HG02852 (cell line): ENCODE measurements at regions not wholly inside any gene's neighbourhood (a gene's known extent, or its start where the extent isn't known, plus 50 kb on each side); places are given as distances from the start of the nearest gene placed in this dataset.
"Not testable (repeated sequence)": the region's sequence is repeated elsewhere in the genome, so short reads cannot be mapped to it uniquely, and the experiment has no call there.

Experiments
- ATAC-seq: cut with Tn5 transposase; IDR thresholded peaks from one replicate; pipeline ENCODE4 v1.9.1; 2021; ENCODE audit warnings: mild to moderate bottlenecking, moderate library complexity; ENCODE audit not compliant: unreplicated experiment

DNA sequence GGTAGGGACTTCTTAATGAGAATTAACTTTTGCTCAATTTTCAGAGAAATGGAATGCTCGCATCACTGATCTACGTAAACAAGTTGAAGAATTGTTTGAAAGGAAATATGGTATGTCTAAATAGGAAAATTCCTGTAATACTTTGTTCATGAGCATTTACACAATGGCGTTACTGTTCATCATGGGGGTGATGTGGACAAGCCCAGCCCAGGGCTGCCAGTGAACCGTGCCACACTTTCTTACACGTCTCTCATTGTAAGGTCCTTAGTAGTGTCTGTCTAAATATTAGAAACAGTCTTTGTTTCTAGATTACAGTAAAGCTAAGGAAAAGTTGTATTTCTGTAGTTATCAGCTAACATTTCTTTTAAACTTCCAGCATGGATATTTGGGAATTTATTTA, 91.0 kb upstream of the SPDYE9 start:
- not testable (repeated sequence) for ATAC-seq

- ATAC-seq = not testable (repeated sequence)
These were observed 89.5 kb upstream of the SPDYE9 start for GRCh38 chr7:73175322-73175721.

DNA sequence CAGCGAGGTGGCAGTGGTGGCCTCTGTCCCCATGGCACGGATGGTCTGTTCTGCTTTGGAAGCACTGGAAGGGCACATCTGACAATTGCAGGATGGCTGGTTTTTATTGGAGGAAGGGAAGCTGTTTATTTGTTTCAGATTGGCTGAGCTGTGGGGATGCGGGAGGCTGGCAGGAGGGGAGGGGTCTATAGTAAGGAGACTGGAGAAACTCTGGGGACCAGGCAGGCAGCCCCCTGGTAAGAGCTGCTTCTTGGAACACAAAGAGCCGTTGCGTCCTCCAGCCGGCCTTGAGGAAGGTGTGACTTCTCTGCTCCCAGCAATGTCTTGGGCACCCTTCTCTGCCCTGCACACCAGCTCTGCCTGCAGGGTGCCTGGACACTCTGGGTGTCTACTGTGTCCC, 85.1 kb upstream of the SPDYE9 start:
- ATAC-seq = not testable (repeated sequence)

DNA sequence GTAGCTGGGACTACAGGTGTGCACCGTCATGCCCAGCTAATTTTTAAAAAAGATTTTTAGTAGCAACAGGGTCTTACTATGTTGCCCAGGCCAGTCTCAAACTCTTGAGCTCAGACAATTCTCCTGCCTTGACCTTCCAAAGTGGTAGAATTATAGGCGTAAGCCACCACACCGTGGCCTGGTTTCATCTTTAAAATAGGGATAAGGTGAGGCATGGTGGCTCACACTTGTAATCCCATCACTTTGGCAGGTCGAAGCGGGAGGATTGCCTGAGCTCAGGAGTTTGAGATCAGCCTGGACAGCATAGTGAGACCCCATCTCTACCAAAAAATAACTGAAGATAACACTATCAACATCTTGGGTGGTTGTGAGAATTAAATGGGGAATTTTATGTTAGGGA, 84.6 kb upstream of the SPDYE9 start:
- not testable (repeated sequence) for ATAC-seq

DNA sequence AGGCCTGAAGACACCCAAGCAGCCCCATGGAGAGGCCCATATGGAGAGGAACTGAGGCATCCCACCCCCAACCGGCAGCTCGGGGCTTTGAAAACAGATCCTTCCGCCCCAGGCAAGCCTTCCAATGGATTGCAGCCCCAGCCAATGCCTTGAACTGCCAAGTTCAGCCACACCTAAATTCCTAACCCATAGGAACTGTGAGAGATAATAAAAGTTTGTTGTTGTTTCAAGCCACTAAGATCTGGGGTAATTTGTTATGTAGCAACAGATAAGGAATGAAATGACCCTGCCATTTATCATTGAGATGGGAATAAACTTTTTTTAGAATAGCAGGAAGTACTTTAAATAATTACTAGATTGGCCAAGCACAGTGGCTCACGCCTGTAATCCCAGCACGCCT, 80.3 kb upstream of the SPDYE9 start:
- ATAC-seq = not testable (repeated sequence)

GRCh38 chr7:73162680-73163079, 76.8 kb upstream of the SPDYE9 start:
- not testable (repeated sequence) for ATAC-seq

DNA sequence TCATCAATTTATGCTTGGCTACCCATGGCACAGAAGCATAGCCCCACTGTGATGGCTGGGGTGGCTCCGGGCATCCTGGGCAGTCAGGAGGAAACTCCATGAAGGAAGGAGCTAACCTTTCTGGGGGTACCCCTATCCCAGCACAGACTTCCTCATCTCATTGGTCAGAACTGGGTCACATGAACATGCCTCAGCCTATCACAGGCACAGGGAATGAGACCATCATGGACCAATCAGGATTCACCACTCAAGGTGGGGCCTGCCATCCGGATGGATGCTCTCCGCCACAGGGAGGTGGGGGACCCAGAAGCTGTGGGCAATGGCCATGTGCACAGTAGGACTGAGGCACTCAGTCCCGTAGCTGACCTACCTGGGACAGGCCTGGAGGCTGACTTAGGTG, 75.9 kb upstream of the SPDYE9 start:
- ATAC-seq = not testable (repeated sequence)

DNA sequence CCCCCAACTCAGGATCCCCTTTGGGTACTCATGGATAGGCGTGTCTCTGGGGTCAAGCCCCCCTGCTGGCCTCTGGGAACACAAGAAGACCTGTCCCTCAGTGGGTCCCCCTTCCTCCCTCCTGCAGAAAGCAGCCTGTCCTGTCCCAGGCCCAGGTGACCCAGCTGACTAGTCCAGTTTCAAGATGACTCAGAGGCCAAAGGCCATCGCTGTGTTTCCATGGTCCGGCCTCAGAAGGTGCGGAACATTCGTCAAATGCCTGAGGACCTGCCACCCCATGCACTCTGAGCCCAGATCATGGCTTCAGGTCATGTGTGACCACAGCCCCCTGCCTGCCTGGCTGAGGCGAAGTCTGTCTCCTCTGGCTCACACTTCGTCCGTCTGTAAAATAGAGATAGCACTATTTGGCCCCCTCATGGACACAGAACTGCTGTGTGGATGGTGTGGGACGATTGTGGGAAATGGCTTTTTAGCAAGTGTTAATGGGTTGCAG, 71.4 kb upstream of the SPDYE9 start:
- not testable (repeated sequence) for ATAC-seq

DNA sequence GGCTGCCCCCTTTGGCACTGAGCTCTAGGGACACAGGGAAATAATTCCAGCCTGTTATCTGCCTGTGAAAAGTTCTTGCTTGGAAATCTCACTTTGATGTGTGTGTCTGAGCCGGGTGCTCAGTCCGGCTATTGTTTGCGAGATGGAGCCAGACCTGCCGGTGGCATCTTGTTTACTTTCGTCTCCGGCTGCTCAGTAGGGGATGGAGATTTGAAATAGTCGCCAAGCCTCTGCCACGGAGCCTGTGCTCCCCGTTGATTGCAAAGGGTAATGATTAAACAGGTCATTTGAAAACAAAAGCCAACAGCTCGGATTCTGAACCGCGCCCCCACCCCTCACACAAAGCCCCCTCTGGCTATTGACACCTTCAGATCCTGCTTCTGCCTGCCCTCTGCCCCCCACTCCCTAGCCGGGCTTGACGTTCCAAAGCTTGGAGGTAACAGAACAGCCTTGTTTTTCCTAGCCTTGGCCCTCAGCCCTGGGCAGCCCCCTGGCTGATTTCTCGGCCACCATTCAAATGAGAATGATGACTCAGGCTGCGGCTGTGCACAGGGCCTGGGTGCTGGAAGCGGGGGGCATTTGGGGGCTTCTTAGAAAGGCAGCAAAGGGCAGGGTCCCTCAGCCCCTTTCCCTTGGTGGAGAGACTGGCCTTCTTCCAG, 70.8 kb upstream of the SPDYE9 start:
- not testable (repeated sequence) for ATAC-seq

- peak; percentile 87 for ATAC-seq
These were observed 68.8 kb upstream of the SPDYE9 start for GRCh38 chr7:73154586-73155038.

DNA sequence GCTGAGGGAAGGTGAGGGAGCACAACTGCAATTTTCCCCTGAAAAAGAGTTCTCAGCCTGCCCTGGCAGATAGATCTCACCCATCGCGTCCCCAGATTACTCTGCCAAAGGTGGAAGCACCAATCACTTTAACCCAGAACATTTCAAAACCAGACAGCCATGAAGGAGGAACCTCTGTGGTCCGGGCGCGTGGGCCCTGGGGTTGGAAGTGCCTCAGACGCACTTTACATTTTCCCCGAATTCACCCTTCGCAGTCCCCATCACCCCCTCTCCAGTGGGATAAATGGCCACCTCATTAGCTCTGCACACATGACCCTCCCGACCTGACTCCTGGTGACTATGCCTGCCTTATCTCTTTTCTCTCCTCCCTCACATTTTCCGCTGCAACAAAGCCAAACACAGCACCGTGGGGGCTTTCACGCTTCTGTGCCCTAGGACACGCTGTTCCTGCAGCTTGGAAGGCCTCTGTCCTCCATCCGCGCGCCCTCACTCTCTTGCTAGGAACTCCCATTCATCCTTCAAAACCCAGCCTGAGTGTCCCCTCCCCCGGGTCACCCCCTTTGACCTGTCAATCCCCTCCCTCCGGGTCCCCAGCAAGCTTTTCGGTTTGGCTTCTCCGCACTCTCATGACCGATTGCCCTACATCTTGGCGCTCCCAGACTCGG, 68.2 kb upstream of the SPDYE9 start:
- not testable (repeated sequence) for ATAC-seq

GRCh38 chr7:73148570-73148969, 62.7 kb upstream of the SPDYE9 start:
- ATAC-seq = not testable (repeated sequence)

GRCh38 chr7:73147681-73148080, 61.8 kb upstream of the SPDYE9 start:
- not testable (repeated sequence) for ATAC-seq

- not testable (repeated sequence) for ATAC-seq
These were observed 58.2 kb upstream of the SPDYE9 start for GRCh38 chr7:73143993-73144392.

- not testable (repeated sequence) for ATAC-seq
These were observed 52.1 kb upstream of the SPDYE9 start for GRCh38 chr7:73137922-73138321.
